Left lobe of liver (tissue), 2 donors: ENCODE measurements at regions not wholly inside any gene's neighbourhood (a gene's known extent, or its start where the extent isn't known, plus 50 kb on each side); places are given as distances from the start of the nearest gene placed in this dataset.

Experiments used
- ATAC-seq: fragments of 200-7000 bp; cut with Tn5 transposase; one replicate; pipeline ENCODE4 v1.9.1; 2020; ENCODE audit warnings: mild to moderate bottlenecking, moderate library complexity
- DNase-seq: peaks from one replicate; pipeline ENCODE4 v3.0.0-alpha.2; 2020; ENCODE audit warnings: low spot score
- donor health status: DM: no; HTN: no; CAD: no; lungs with moderate emphysema.
- donor health status: DM: no; HTN: yes; CAD: no.

GRCh38 chr1:185375583-185375982 is 58.5 kb upstream of the IVNS1ABP start:
- DNase-seq (no peak), ATAC-seq (peak; percentile 61)

- ATAC-seq (peak; percentile 24), DNase-seq (no peak)
Observed at GRCh38 chr1:185373813-185374529, 56.9 kb upstream of the IVNS1ABP start.

- ATAC-seq, result no peak
- DNase-seq, result no peak
Observed at GRCh38 chr1:185369786-185370185, 52.7 kb upstream of the IVNS1ABP start.

- DNase-seq, result no peak
- no peak for ATAC-seq
Observed at GRCh38 chr1:185368913-185369491, 52.0 kb upstream of the IVNS1ABP start.

- ATAC-seq, result no peak
- no peak for DNase-seq
Observed at GRCh38 chr1:185368313-185368855, 51.3 kb upstream of the IVNS1ABP start.

GRCh38 chr1:185367218-185367617 is 50.2 kb upstream of the IVNS1ABP start:
- DNase-seq, result no peak
- ATAC-seq, result peak; percentile 58
